Natural killer cell (primary cell): ENCODE measurements at regions not wholly inside any gene's neighbourhood (a gene's known extent, or its start where the extent isn't known, plus 50 kb on each side); places are given as distances from the start of the nearest gene placed in this dataset.

Experiments used
- ATAC-seq, 3 donors: fragments of 150-1000 bp in 2 of 3; fragments of 200-7000 bp in 1 of 3; cut with Tn5 transposase; 1 replicate in 1 of 3; 2 replicates in 2 of 3; pipeline ENCODE4 v1.10.0; 2021; ENCODE audit warnings: mild to moderate bottlenecking in 2 of 3, moderate library complexity in 2 of 3
- DNase-seq, 2 donors: peaks; one replicate each; pipeline versions ENCODE4 v3.0.0 to v3.0.0-alpha.2; 2013 to 2021; ENCODE audit warnings: mixed read lengths in 1 of 2
- H3K27ac ChIP-seq: one replicate; pipeline ENCODE4 v1.5.1; 2013; ENCODE audit warnings: mild to moderate bottlenecking, low read length
- H3K27me3 ChIP-seq: one replicate; pipeline ENCODE4 v1.6.1; 2013; ENCODE audit warnings: low read length; ENCODE audit not compliant: control insufficient read depth, insufficient read depth
- H3K36me3 ChIP-seq: one replicate; pipeline ENCODE4 v1.6.1; 2013; ENCODE audit warnings: low read length; ENCODE audit not compliant: control insufficient read depth, insufficient read depth
- H3K4me1 ChIP-seq: one replicate; pipeline ENCODE4 v1.6.1; 2013; ENCODE audit warnings: low read length; ENCODE audit not compliant: control insufficient read depth, insufficient read depth
- H3K4me3 ChIP-seq: one replicate; pipeline ENCODE4 v1.5.1; 2013; ENCODE audit warnings: low read length
- H3K9me3 ChIP-seq: one replicate; pipeline ENCODE4 v1.6.1; 2013; ENCODE audit warnings: low read length; ENCODE audit not compliant: control insufficient read depth, insufficient read depth
- H3K27ac Mint-ChIP-seq, 2 donors: one replicate each; pipeline ENCODE4 v1.8.0; 2022; ENCODE audit warnings: mild to moderate bottlenecking in 2 of 2, mixed read lengths in 2 of 2, moderate library complexity in 1 of 2
- H3K27me3 Mint-ChIP-seq, 2 donors: one replicate each; pipeline ENCODE4 v1.8.0; 2022; ENCODE audit warnings: low read depth in 2 of 2, mixed read lengths in 2 of 2
- H3K36me3 Mint-ChIP-seq: one replicate; pipeline ENCODE4 v1.8.0; 2022; ENCODE audit warnings: mixed read lengths
- H3K4me1 Mint-ChIP-seq, 2 donors: one replicate each; pipeline ENCODE4 v1.8.0; 2022; ENCODE audit warnings: mixed read lengths in 2 of 2
- H3K4me3 Mint-ChIP-seq: one replicate; pipeline ENCODE4 v1.8.0; 2022; ENCODE audit warnings: mild to moderate bottlenecking, moderate library complexity, mixed read lengths
- H3K9me3 Mint-ChIP-seq, 2 donors: one replicate each; pipeline ENCODE4 v1.8.0; 2022; ENCODE audit warnings: mixed read lengths in 2 of 2
- WGBS: methylation state at CpG from one replicate; pipeline ENCODE4 v1.1.7; 2013; ENCODE audit warnings: missing lambda C conversion rate; ENCODE audit not compliant: insufficient coverage; 5-methylcytosine and 5-hydroxymethylcytosine counted together
- intact Hi-C: fragments of 100-400 bp; cut with micrococcal nuclease; formaldehyde crosslinking; loops from one replicate; pipeline ENCODE4 v1.14.2; 2022
- TF ChIP-seq, protein P1 (sequence below): fragments of 200-600 bp; IDR thresholded peaks from one replicate; pipeline ENCODE4 v1.8.0; 2022; ENCODE audit warnings: antibody characterized with exemption

GRCh38 chr18:78883501-78883900, 96.1 kb upstream of the SALL3 start:
- DNase-seq (no peak), ATAC-seq (no peak)
- H3K9me3 Mint-ChIP-seq, result peaks cover 3 to 12% of the 10 kb centered on the region in 2 donors
- Histone ChIP-seq H3K9me3 (peaks cover 8% of the 10 kb centered on the region), H3K4me1 (no peaks in the 10 kb centered on the region), H3K27ac (no peak overlapping the region), H3K4me3 (no peak overlapping the region), H3K27me3 (no peaks in the 10 kb centered on the region), H3K36me3 (no peaks in the 10 kb centered on the region)
- peaks cover 9 to 21% of the 10 kb centered on the region in 2 donors for H3K27me3 Mint-ChIP-seq
- H3K4me1 Mint-ChIP-seq, result no peaks in the 10 kb centered on the region
- H3K4me3 Mint-ChIP-seq, result no peak overlapping the region
- intact Hi-C loops, result no loop called here
- peaks cover 21% of the 10 kb centered on the region for H3K36me3 Mint-ChIP-seq
- H3K27ac Mint-ChIP-seq, result no peak overlapping the region
- 84% methylated on average over 4 of the region's 4 CpGs for WGBS
- TF ChIP-seq, protein P1, sequence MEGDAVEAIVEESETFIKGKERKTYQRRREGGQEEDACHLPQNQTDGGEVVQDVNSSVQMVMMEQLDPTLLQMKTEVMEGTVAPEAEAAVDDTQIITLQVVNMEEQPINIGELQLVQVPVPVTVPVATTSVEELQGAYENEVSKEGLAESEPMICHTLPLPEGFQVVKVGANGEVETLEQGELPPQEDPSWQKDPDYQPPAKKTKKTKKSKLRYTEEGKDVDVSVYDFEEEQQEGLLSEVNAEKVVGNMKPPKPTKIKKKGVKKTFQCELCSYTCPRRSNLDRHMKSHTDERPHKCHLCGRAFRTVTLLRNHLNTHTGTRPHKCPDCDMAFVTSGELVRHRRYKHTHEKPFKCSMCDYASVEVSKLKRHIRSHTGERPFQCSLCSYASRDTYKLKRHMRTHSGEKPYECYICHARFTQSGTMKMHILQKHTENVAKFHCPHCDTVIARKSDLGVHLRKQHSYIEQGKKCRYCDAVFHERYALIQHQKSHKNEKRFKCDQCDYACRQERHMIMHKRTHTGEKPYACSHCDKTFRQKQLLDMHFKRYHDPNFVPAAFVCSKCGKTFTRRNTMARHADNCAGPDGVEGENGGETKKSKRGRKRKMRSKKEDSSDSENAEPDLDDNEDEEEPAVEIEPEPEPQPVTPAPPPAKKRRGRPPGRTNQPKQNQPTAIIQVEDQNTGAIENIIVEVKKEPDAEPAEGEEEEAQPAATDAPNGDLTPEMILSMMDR, result no peak

- Mint-ChIP-seq H3K36me3 (peaks cover 31% of the 10 kb centered on the region), H3K27ac (no peak overlapping the region), H3K27me3 (peaks cover 5 to 21% of the 10 kb centered on the region in 2 donors), H3K4me1 (no peaks in the 10 kb centered on the region), H3K4me3 (no peak overlapping the region), H3K9me3 (peaks cover 9 to 16% of the 10 kb centered on the region in 2 donors)
- H3K27me3 ChIP-seq, result no peaks in the 10 kb centered on the region
- no peak overlapping the region for H3K27ac ChIP-seq
- no peaks in the 10 kb centered on the region for H3K4me1 ChIP-seq
- WGBS, result no CpG with 5 or more reads among the region's 1 CpG
- no peaks in the 10 kb centered on the region for H3K36me3 ChIP-seq
- peaks cover 8% of the 10 kb centered on the region for H3K9me3 ChIP-seq
- no peak overlapping the region for H3K4me3 ChIP-seq
- DNase-seq (no peak), ATAC-seq (no peak)
- TF ChIP-seq, protein P1, result no peak
- intact Hi-C loops, result no loop called here
These were observed 95.1 kb upstream of the SALL3 start for GRCh38 chr18:78884502-78884901.

DNA sequence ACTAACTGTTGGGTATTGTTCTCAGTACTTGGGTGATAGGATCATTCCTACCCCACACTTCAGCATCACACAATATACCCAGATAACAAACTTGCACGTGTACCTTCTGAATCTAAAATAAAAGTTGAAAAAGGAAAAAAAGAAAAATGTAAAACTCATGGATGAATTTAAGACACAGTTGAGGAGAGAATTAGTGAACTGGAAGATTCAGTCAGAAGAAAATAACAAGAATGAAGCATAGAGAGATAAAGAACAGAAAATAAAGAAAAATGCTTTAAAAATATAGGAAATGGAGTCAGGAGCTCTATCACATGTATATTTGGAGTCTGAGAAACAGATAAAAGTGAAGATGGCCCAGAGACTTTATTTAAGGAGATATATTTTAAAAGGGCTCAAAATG, 90.4 kb upstream of the SALL3 start:
- no peak overlapping the region for H3K27ac ChIP-seq
- peaks cover 32% of the 10 kb centered on the region for H3K36me3 Mint-ChIP-seq
- H3K27ac Mint-ChIP-seq, result no peak overlapping the region
- peaks cover 3% of the 10 kb centered on the region for H3K9me3 ChIP-seq
- H3K4me1 ChIP-seq, result no peaks in the 10 kb centered on the region
- H3K36me3 ChIP-seq, result no peaks in the 10 kb centered on the region
- no peak overlapping the region for H3K4me3 Mint-ChIP-seq
- H3K27me3 ChIP-seq, result no peaks in the 10 kb centered on the region
- ATAC-seq (no peak), DNase-seq (no peak)
- peaks cover 7 to 28% of the 10 kb centered on the region in 2 donors for H3K27me3 Mint-ChIP-seq
- H3K4me1 Mint-ChIP-seq, result no peaks in the 10 kb centered on the region
- no CpG with 5 or more reads among the region's 1 CpG for WGBS
- intact Hi-C loops, result no loop called here
- TF ChIP-seq, protein P1, result no peak
- peaks cover 9 to 16% of the 10 kb centered on the region in 2 donors for H3K9me3 Mint-ChIP-seq
- H3K4me3 ChIP-seq, result no peak overlapping the region

DNA sequence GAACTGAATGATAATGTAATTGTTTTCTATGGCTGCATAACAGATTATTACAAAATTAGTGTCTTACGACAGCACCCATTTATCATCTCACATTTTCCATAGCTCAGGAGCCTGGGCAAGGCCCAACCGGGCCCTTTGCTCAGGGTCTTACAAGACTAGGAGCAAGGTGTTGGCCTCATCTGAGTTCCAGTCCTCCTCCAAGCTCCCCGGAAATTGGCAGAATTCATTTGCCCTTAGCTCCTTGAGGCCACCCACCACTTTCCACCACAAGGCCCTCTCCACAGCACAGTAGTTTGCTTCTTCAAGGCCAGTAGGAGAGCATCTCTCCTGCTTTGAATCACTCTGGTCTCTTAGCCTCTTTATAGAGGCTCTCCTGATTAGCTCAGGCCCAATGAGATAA, 89.2 kb upstream of the SALL3 start:
- intact Hi-C loops, result no loop called here
- no peak for ATAC-seq
- peaks cover 25% of the 10 kb centered on the region for H3K36me3 Mint-ChIP-seq
- H3K27ac ChIP-seq, result no peak overlapping the region
- no peak overlapping the region for H3K4me3 Mint-ChIP-seq
- DNase-seq, result no peak
- H3K27me3 ChIP-seq, result no peaks in the 10 kb centered on the region
- no peaks in the 10 kb centered on the region for H3K36me3 ChIP-seq
- TF ChIP-seq, protein P1, result no peak
- 91% methylated on average over 3 of the region's 3 CpGs for WGBS
- H3K4me3 ChIP-seq, result no peak overlapping the region
- no peaks in the 10 kb centered on the region for H3K9me3 ChIP-seq
- peaks cover 7 to 20% of the 10 kb centered on the region in 2 donors for H3K27me3 Mint-ChIP-seq
- H3K4me1 Mint-ChIP-seq, result no peaks in the 10 kb centered on the region
- no peak overlapping the region for H3K27ac Mint-ChIP-seq
- no peaks in the 10 kb centered on the region for H3K4me1 ChIP-seq
- H3K9me3 Mint-ChIP-seq, result peaks cover 8 to 13% of the 10 kb centered on the region in 2 donors
